K562 (cell line): ENCODE measurements at regions not wholly inside any gene's neighbourhood (a gene's known extent, or its start where the extent isn't known, plus 50 kb on each side); places are given as distances from the start of the nearest gene placed in this dataset.

ENCODE experiments used
- ATAC-seq: fragments of 200-7000 bp; cut with Tn5 transposase; 3 replicates; pipeline ENCODE4 v1.9.1; 2020; ENCODE audit warnings: moderate library complexity
- BruUV-seq: library from RNA; stranded (reverse); fragments of 400-500 nt; replicated peaks from 2 replicates; lab custom pipeline; 2021; lab: Mats Ljungman, UMichigan
- CTCF ChIA-PET: fragments of 300-600 bp; formaldehyde crosslinking; extraction: SDS; loops from one replicate; lab custom pipeline; 2021; ENCODE audit warnings: low intra/inter-chr PET ratio; lab: Yijun Ruan, JAX
- POLR2A ChIA-PET: fragments of 300-600, 350-650 bp; sonication (Branson Sonifier 250); formaldehyde crosslinking; extraction: SDS; loops from one replicate; lab custom pipeline; 2021; ENCODE audit warnings: antibody characterized with exemption, inconsistent platforms; lab: Yijun Ruan, JAX
- DNase-seq, 4 experiments: peaks; one replicate each; pipeline versions ENCODE4 v3.0.0 to v3.0.0-alpha.2; 2011 to 2018; ENCODE audit warnings: low spot score in 3 of 4, mixed read lengths in 3 of 4; ENCODE audit errors: extremely low read depth in 1 of 4
- FAIRE-seq: peaks from 2 replicates; lab custom pipeline; 2011; peaks lifted over from hg19 to GRCh38; lab: Jason Lieb, UNC
- H2AFZ ChIP-seq: 2 replicates; pipeline ENCODE4 v1.6.0; 2011; ENCODE audit warnings: low read depth, low read length, control low read depth, inconsistent platforms
- H3K27ac ChIP-seq: fragments of 200-600 bp; 3 replicates; pipeline ENCODE4 v1.8.0; 2011; ENCODE audit warnings: low read depth, mild to moderate bottlenecking, control low read depth, inconsistent platforms, low read length, moderate library complexity, mixed read lengths; ENCODE audit errors: extremely low read depth
- H3K27me3 ChIP-seq, 2 experiments: fragments of 300-600 bp in 1 of 2; 2 replicates in 1 of 2; 3 replicates in 1 of 2; pipeline versions ENCODE4 v1.6.0 to v1.8.0; 2011; ENCODE audit warnings: inconsistent platforms in 2 of 2, low read length in 2 of 2, mild to moderate bottlenecking in 1 of 2, mixed read lengths in 1 of 2, moderate library complexity in 1 of 2; ENCODE audit not compliant: control insufficient read depth in 2 of 2, insufficient read depth in 2 of 2
- H3K36me3 ChIP-seq: fragments of 300-600 bp; 3 replicates; pipeline ENCODE4 v1.8.0; 2011; ENCODE audit warnings: mild to moderate bottlenecking, low read length, inconsistent platforms; ENCODE audit not compliant: control insufficient read depth, insufficient read depth
- H3K4me1 ChIP-seq, 2 experiments: fragments of 200-600 bp in 1 of 2; replicated peaks in 1 of 2; 2 replicates in 1 of 2; 3 replicates in 1 of 2; pipeline versions ENCODE4 v1.5.1 to v1.8.0; 2011; ENCODE audit warnings: inconsistent platforms in 2 of 2, low read length in 2 of 2, mild to moderate bottlenecking in 1 of 2, mixed read lengths in 1 of 2, moderate library complexity in 1 of 2; ENCODE audit not compliant: control insufficient read depth in 2 of 2, insufficient read depth in 2 of 2
- H3K4me2 ChIP-seq: 2 replicates; pipeline ENCODE4 v1.6.1; 2011; ENCODE audit warnings: low read length, control low read depth, inconsistent platforms, mixed read lengths; ENCODE audit not compliant: insufficient read depth
- H3K4me3 ChIP-seq: fragments of 200-600 bp; sonication (generic), shearing (Covaris generic); 2 replicates; pipeline ENCODE4 v1.5.1; 2016; ENCODE audit warnings: control low read depth, inconsistent platforms
- H3K79me2 ChIP-seq: fragments of 200-600 bp; 3 replicates; pipeline ENCODE4 v1.8.0; 2011; ENCODE audit warnings: low read length, inconsistent platforms; ENCODE audit not compliant: control insufficient read depth, insufficient read depth
- H3K9ac ChIP-seq, 2 experiments: 2 replicates each; pipeline versions ENCODE4 v1.6.0 to v1.6.1; 2011; ENCODE audit warnings: low read depth in 2 of 2, low read length in 2 of 2, control low read depth in 1 of 2, inconsistent platforms in 1 of 2, mild to moderate bottlenecking in 1 of 2, mixed read lengths in 1 of 2; ENCODE audit not compliant: insufficient read depth in 1 of 2
- H3K9me1 ChIP-seq: one replicate; pipeline ENCODE4 v1.6.0; 2011; ENCODE audit warnings: inconsistent platforms, mild to moderate bottlenecking, low read length, moderate library complexity; ENCODE audit not compliant: control insufficient read depth, insufficient read depth
- H3K9me3 ChIP-seq: replicated peaks from 2 replicates; pipeline ENCODE4 v1.5.1; 2011; ENCODE audit warnings: low read depth, low read length, inconsistent platforms; ENCODE audit not compliant: control insufficient read depth, insufficient read depth
- H4K20me1 ChIP-seq: replicated peaks from 2 replicates; pipeline ENCODE4 v1.6.1; 2011; ENCODE audit warnings: low read length, inconsistent platforms, mixed read lengths; ENCODE audit not compliant: control insufficient read depth, insufficient read depth
- BCOR ChIP-seq: fragments of 450-650 bp; IDR thresholded peaks from 2 replicates; pipeline ENCODE4 v1.6.1; 2016
- BRCA1 ChIP-seq, 2 experiments: fragments of 450-650 bp in 1 of 2; sonication (generic) in 1 of 2; formaldehyde crosslinking in 1 of 2; IDR thresholded peaks; 2 replicates each; pipeline versions ENCODE4 v1.5.0 to v1.6.1; 2017 to 2020; ENCODE audit warnings: mild to moderate bottlenecking in 1 of 2, missing genetic modification reagents in 1 of 2
- HDAC3 ChIP-seq: fragments of 450-650 bp; IDR thresholded peaks from 2 replicates; pipeline ENCODE4 v1.6.1; 2018; ENCODE audit warnings: borderline replicate concordance, mild to moderate bottlenecking, moderate library complexity; ENCODE audit not compliant: partially characterized antibody
- HDAC6 ChIP-seq: IDR thresholded peaks from 2 replicates; pipeline ENCODE4 v1.6.1; 2012; ENCODE audit warnings: low read depth, mild to moderate bottlenecking, control low read depth, inconsistent platforms, low read length, moderate library complexity
- HOXB6 ChIP-seq: fragments of 250-450 bp; sonication (Bioruptor Pico); IDR thresholded peaks from 2 replicates; pipeline ENCODE4 v1.5.1; 2022; ENCODE audit warnings: mild to moderate bottlenecking, borderline replicate concordance
- REST ChIP-seq, 2 experiments: fragments of 450-650 bp; formaldehyde crosslinking in 1 of 2; IDR thresholded peaks; 2 replicates each; pipeline versions ENCODE4 v1.4.0 to v1.6.1; 2014 to 2020; ENCODE audit warnings: mild to moderate bottlenecking in 2 of 2, borderline replicate concordance in 1 of 2, low read depth in 1 of 2
- ZKSCAN8 ChIP-seq: fragments of 200-800 bp; sonication (Bioruptor generic); IDR thresholded peaks from 2 replicates; pipeline ENCODE4 v1.6.1; 2016; ENCODE audit warnings: missing genetic modification characterization, missing compliant biosample characterization
- ZNF23 ChIP-seq: fragments of 250-450 bp; sonication (Bioruptor Pico); IDR thresholded peaks from 2 replicates; pipeline ENCODE4 v1.4.0; 2020; ENCODE audit warnings: mild to moderate bottlenecking
- WGBS: fragments of 100-300 bp; shearing (Covaris generic); methylation state at CpG from one replicate; pipeline ENCODE4 v1.1.6; 2016; ENCODE audit warnings: low coverage, mixed read lengths; ENCODE audit not compliant: insufficient coverage; ENCODE audit errors: missing lambda C conversion rate; 5-methylcytosine and 5-hydroxymethylcytosine counted together
- in situ Hi-C: fragments of 300-500 bp; cut with MboI; formaldehyde crosslinking; loops from 4 replicates; pipeline ENCODE4 v1.15.0; 2018; ENCODE audit warnings: inconsistent platforms, mixed read lengths
- intact Hi-C: fragments of 100-400 bp; cut with micrococcal nuclease; formaldehyde crosslinking; loops from 2 replicates; pipeline ENCODE4 v1.14.2; 2022
- TF ChIP-seq, protein P1 (sequence below): fragments of 150-350 bp; conservative IDR thresholded peaks from 2 replicates; pipeline ENCODE4 v1.6.1; 2014; ENCODE audit warnings: low read length

DNA sequence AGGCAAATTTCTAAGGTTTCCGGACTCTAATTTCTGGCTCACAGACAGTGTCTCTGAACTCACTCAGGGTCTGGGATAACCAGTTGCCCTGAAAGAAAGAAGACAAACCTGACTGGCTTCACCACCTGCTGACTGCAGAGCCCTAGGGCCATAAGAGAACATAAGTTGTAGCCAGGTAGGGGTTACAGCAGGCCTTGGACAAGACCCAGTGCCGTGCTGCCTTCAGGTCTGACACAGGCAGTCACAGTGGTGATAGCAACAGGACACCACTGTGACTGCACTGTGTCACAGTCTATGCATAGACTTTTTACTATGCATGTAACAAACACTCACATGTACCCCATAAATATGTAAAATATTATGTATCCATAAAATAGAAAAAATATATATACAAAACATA is 508.5 kb downstream of the PID1 start:
- TF ChIP-seq HDAC3 (no peak), HOXB6 (CRISPR knock-in tag) (no peak), BRCA1 (IDR thresholded peaks at IDR 0.05) (no peak), BRCA1 (CRISPR knock-in tag; IDR thresholded peaks at IDR 0.05) (no peak), ZKSCAN8 (CRISPR knock-in tag) (no peak), HDAC6 (no peak), ZNF23 (CRISPR knock-in tag) (no peak), BCOR (no peak), REST (IDR thresholded peaks at IDR 0.05; ENCODE audit: borderline replicate concordance) (no peak), REST (CRISPR knock-in tag; IDR thresholded peaks at IDR 0.05; ENCODE audit: low read depth) (no peak)
- TF ChIP-seq, protein P1, sequence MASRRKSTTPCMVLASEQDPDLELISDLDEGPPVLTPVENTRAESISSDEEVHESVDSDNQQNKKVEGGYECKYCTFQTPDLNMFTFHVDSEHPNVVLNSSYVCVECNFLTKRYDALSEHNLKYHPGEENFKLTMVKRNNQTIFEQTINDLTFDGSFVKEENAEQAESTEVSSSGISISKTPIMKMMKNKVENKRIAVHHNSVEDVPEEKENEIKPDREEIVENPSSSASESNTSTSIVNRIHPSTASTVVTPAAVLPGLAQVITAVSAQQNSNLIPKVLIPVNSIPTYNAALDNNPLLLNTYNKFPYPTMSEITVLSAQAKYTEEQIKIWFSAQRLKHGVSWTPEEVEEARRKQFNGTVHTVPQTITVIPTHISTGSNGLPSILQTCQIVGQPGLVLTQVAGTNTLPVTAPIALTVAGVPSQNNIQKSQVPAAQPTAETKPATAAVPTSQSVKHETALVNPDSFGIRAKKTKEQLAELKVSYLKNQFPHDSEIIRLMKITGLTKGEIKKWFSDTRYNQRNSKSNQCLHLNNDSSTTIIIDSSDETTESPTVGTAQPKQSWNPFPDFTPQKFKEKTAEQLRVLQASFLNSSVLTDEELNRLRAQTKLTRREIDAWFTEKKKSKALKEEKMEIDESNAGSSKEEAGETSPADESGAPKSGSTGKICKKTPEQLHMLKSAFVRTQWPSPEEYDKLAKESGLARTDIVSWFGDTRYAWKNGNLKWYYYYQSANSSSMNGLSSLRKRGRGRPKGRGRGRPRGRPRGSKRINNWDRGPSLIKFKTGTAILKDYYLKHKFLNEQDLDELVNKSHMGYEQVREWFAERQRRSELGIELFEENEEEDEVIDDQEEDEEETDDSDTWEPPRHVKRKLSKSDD = no peak
- intact Hi-C loops = no loop called here
- no peaks in the 10 kb centered on the region for H3K4me1 ChIP-seq
- H3K9me3 ChIP-seq = no peaks in the 10 kb centered on the region
- no peaks in the 10 kb centered on the region for H3K79me2 ChIP-seq
- H3K9ac ChIP-seq = no peak overlapping the region
- DNase-seq (no peak), FAIRE-seq (no peak), ATAC-seq (no peak)
- ChIA-PET CTCF (no interaction called here), POLR2A (no interaction called here)
- H3K4me3 ChIP-seq = no peak overlapping the region
- no peaks in the 10 kb centered on the region for H3K27me3 ChIP-seq
- BruUV-seq = no TSS peak
- in situ Hi-C loops = no loop called here
- no peak overlapping the region for H2AFZ ChIP-seq
- no peaks in the 10 kb centered on the region for H4K20me1 ChIP-seq
- 0% methylated on average over 2 of the region's 2 CpGs for WGBS
- no peak overlapping the region for H3K27ac ChIP-seq
- H3K36me3 ChIP-seq = no peaks in the 10 kb centered on the region
- no peak overlapping the region for H3K4me2 ChIP-seq
- no peaks in the 10 kb centered on the region for H3K9me1 ChIP-seq
